ENCODE measurements at regions not wholly inside any gene's neighbourhood (a gene's known extent, or its start where the extent isn't known, plus 50 kb on each side); places are given as distances from the start of the nearest gene placed in this dataset.

DNA sequence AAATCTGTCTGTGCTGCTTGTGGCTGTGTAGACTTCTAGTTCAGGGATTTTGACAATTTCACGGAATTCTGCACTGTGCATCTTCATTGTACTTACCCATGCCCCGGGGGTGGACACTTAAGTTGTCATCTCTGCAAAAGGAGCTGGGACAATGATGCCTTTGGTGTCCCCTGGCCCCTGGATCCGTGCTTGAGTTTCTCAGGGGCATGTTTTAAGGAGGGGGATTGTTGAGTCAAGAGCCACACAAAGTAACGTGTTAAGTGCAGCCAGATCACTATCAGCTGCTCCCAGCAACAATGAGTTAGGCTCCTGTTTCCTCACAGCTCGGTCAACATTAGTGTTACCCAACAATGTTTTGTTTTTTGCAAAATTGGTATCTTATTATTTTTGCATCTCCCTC, 305.0 kb upstream of the DIO3 start:
- no peak for TF ChIP-seq POLR2AphosphoS5 (IDR thresholded peaks at IDR 0.05; ENCODE audit: low read depth, low read length)
- no peak for TF ChIP-seq POLR2A (IDR thresholded peaks at IDR 0.05; ENCODE audit: low read depth, low read length)
- TF ChIP-seq TAF1 (IDR thresholded peaks at IDR 0.05; ENCODE audit: low read depth, low read length) = no peak
- TF ChIP-seq SPI1 (IDR thresholded peaks at IDR 0.05; ENCODE audit: low read depth, low read length) = no peak
- TF ChIP-seq PAX5 (IDR thresholded peaks at IDR 0.05; ENCODE audit: insufficient read depth, low read length, severe bottlenecking) = no peak
